Mucosa of descending colon (tissue), 3 donors: ENCODE measurements at regions not wholly inside any gene's neighbourhood (a gene's known extent, or its start where the extent isn't known, plus 50 kb on each side); places are given as distances from the start of the nearest gene placed in this dataset.

Source experiments
- ATAC-seq: fragments of 200-7000 bp; cut with Tn5 transposase; one replicate; pipeline ENCODE4 v1.9.1; 2020; ENCODE audit warnings: mild to moderate bottlenecking, moderate library complexity
- DNase-seq, 3 donors: peaks; one replicate each; pipeline ENCODE4 v3.0.0-alpha.2; 2020
- H3K36me3 ChIP-seq: fragments of 200-600 bp; one replicate; pipeline ENCODE4 v1.8.0; 2021; ENCODE audit warnings: low read depth, mild to moderate bottlenecking
- H3K4me1 ChIP-seq: fragments of 200-600 bp; one replicate; pipeline ENCODE4 v1.8.0; 2021; ENCODE audit warnings: low read depth, mild to moderate bottlenecking
- H3K4me3 ChIP-seq: fragments of 200-600 bp; one replicate; pipeline ENCODE4 v1.8.0; 2021; ENCODE audit warnings: mild to moderate bottlenecking
- H3K9me3 ChIP-seq: fragments of 200-600 bp; one replicate; pipeline ENCODE4 v1.8.0; 2021; ENCODE audit warnings: mild to moderate bottlenecking
- intact Hi-C, 2 donors: fragments of 100-400 bp; cut with DNase I in 1 of 2; cut with micrococcal nuclease in 1 of 2; formaldehyde crosslinking; loops; one replicate each; pipeline versions ENCODE4 v1.11.0 to v1.11.1; 2022; cut with DNase I, micrococcal nuclease
- TF ChIP-seq, protein P1 (sequence below): fragments of 200-600 bp; IDR thresholded peaks from one replicate; pipeline ENCODE4 v1.8.0; 2022; ENCODE audit warnings: antibody characterized with exemption, mild to moderate bottlenecking
- donor health status: DM: no; HTN: no; CAD: no; lungs with moderate emphysema.
- donor health status: DM: no; HTN: no; CAD: no.
- donor health status: DM: no; HTN: yes; CAD: no.

DNA sequence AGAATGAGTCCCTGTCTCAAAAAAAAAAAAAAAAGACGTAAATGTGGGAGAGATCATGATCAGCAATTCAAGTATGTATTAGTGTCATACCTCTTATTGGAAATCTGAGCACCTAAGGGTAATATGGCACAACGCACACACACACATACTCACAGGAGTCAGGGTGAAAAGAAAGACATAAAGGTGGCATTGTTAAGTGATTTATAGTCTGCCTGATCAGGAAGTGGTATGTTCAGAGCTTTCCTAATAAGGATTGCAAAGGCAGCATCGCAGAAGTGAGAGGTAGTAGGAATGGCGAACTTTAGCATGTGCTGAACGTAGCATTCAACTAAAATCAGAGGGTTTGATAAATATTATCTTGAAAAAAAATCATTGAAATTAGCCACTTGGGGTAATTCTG is 854.3 kb downstream of the METTL15 start:
- Histone ChIP-seq H3K36me3 (no peaks in the 10 kb centered on the region), H3K4me1 (no peaks in the 10 kb centered on the region), H3K4me3 (no peak overlapping the region), H3K9me3 (no peaks in the 10 kb centered on the region)
- DNase-seq (no peak), ATAC-seq (no peak)
- intact Hi-C loops = no loop called here
- TF ChIP-seq, protein P1, sequence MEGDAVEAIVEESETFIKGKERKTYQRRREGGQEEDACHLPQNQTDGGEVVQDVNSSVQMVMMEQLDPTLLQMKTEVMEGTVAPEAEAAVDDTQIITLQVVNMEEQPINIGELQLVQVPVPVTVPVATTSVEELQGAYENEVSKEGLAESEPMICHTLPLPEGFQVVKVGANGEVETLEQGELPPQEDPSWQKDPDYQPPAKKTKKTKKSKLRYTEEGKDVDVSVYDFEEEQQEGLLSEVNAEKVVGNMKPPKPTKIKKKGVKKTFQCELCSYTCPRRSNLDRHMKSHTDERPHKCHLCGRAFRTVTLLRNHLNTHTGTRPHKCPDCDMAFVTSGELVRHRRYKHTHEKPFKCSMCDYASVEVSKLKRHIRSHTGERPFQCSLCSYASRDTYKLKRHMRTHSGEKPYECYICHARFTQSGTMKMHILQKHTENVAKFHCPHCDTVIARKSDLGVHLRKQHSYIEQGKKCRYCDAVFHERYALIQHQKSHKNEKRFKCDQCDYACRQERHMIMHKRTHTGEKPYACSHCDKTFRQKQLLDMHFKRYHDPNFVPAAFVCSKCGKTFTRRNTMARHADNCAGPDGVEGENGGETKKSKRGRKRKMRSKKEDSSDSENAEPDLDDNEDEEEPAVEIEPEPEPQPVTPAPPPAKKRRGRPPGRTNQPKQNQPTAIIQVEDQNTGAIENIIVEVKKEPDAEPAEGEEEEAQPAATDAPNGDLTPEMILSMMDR = no peak

DNA sequence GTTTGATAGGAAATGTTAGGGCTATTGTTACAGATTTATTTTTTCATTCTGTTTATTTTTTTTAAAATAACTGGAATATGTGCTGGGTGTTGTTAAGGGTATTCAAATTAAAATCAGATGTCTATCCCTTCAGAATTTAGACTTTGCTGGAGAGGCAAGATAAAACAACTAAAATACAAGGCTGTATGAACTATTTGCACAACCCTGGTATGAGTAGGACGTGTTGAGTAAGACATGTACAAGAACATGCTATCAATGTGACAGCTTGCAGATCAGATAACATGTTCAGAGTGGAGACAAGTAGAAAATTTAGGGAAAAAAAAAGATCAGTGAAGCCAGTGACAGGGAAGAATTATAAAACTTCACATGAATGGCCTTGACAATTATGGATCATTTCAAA is 853.5 kb downstream of the METTL15 start:
- H3K4me1 ChIP-seq = no peaks in the 10 kb centered on the region
- H3K36me3 ChIP-seq = no peaks in the 10 kb centered on the region
- DNase-seq (no peak), ATAC-seq (no peak)
- intact Hi-C loops = no loop called here
- TF ChIP-seq, protein P1 = no peak
- no peak overlapping the region for H3K4me3 ChIP-seq
- H3K9me3 ChIP-seq = no peaks in the 10 kb centered on the region

DNA sequence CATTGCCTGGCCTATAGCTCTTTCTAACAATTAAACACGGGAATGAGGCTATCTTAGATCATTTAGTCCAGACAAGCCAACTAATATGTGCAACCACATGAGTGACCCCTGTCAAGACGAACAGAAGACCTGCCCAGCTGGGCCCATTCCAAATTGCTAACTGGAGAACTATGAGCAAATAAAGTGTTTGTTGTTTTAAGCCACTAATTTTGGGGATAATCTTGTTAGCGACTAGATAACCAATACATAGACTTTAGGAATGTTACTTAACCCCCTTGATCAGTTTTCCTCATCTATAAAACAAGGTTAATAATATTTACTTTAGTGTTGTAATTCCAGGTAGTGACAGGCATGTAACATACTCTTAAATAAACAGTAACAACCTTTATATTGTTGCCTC is 848.3 kb downstream of the METTL15 start:
- Histone ChIP-seq H3K9me3 (no peaks in the 10 kb centered on the region), H3K4me3 (no peak overlapping the region), H3K4me1 (no peaks in the 10 kb centered on the region), H3K36me3 (no peaks in the 10 kb centered on the region)
- TF ChIP-seq, protein P1 = no peak
- no peak for ATAC-seq
- intact Hi-C loops = no loop called here
- no peak for DNase-seq

DNA sequence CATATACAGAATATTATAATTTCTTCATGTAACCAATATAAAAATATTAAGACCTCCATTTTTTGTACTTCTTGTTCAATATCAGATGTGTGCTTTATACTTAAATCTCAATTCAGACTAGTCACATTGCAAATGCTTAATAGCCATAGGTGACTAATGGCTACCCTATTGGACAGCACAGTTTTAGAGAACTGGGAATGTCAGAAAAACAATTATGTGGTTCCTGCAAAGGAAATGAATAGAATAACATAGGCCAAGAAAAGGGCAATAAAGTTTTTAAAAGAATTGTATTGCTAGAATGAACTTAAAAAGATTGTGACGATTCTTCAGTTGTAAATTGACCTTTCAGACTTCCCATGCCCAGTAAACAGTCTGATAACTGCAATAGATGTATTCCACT is 843.0 kb downstream of the METTL15 start:
- intact Hi-C loops = no loop called here
- Histone ChIP-seq H3K4me3 (no peak overlapping the region), H3K36me3 (no peaks in the 10 kb centered on the region), H3K9me3 (no peaks in the 10 kb centered on the region), H3K4me1 (no peaks in the 10 kb centered on the region)
- ATAC-seq = no peak
- DNase-seq = no peak
- TF ChIP-seq, protein P1 = no peak

DNA sequence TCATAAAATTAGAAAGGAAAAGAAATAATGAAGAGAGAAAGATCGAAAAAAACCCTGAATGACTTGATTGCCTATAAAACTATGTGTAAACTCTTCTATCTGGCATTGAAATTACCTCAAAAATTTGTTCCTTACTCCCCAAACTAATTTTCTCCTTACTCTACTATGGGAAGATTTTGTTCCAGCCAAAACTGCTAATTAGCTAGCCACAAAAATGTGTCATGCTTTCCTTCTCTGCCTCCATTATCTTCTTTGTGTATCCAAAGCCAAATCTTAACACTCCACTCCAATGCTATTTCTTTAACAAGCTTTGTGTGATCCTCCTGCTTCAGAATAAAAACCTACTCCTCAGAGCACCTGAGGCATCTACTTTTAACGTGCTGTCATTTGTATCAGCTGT is 831.2 kb downstream of the METTL15 start:
- ATAC-seq (no peak), DNase-seq (no peak)
- Histone ChIP-seq H3K9me3 (no peaks in the 10 kb centered on the region), H3K4me3 (no peak overlapping the region), H3K4me1 (no peaks in the 10 kb centered on the region), H3K36me3 (no peaks in the 10 kb centered on the region)
- intact Hi-C loops = no loop called here
- TF ChIP-seq, protein P1 = no peak

DNA sequence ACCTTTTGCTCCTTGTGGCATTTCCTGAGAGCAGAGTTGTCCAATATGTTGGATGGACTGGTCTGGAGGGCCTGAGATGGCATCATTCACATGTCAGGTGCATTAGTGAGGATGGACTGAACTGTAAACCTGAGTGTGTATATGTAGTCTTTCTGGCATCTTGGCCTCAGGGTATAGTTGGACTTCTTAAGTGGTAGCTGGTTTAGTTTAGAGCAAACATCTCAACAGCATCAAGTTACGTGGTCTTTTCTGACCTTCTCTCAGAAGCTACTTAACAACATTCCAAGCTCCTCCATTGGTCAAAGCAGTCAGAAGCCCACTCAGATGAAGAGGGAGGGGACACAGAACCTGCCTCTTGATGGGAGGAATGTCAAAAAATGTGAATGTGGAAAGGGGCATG is 829.9 kb downstream of the METTL15 start:
- DNase-seq (no peak), ATAC-seq (no peak)
- no peaks in the 10 kb centered on the region for H3K4me1 ChIP-seq
- no peaks in the 10 kb centered on the region for H3K9me3 ChIP-seq
- intact Hi-C loops = no loop called here
- TF ChIP-seq, protein P1 = no peak
- H3K4me3 ChIP-seq = no peak overlapping the region
- H3K36me3 ChIP-seq = no peaks in the 10 kb centered on the region
